HepG2 (cell line): ENCODE measurements at regions not wholly inside any gene's neighbourhood (a gene's known extent, or its start where the extent isn't known, plus 50 kb on each side); places are given as distances from the start of the nearest gene placed in this dataset.

Experiments
- ATAC-seq: fragments of 200-7000 bp; cut with Tn5 transposase; 3 replicates; pipeline ENCODE4 v1.9.1; 2020; ENCODE audit warnings: mild to moderate bottlenecking, moderate library complexity
- BruUV-seq: library from RNA; stranded (reverse); fragments of 400-500 nt; replicated peaks from 2 replicates; lab custom pipeline; 2021; lab: Mats Ljungman, UMichigan
- CTCF ChIA-PET: fragments of 300-600 bp; formaldehyde crosslinking; extraction: SDS; loops from one replicate; lab custom pipeline; 2021; ENCODE audit warnings: low total read pairs, inconsistent platforms, low intra/inter-chr PET ratio; lab: Yijun Ruan, JAX
- POLR2A ChIA-PET: fragments of 350-600 bp; sonication (Branson Sonifier 250); formaldehyde crosslinking; loops from one replicate; lab custom pipeline; 2020; ENCODE audit warnings: antibody characterized with exemption, inconsistent platforms; lab: Yijun Ruan, JAX
- DNase-seq: peaks from one replicate; pipeline ENCODE4 v3.0.0-alpha.2; 2015; ENCODE audit warnings: low spot score
- FAIRE-seq: peaks from 3 replicates; lab custom pipeline; 2011; peaks lifted over from hg19 to GRCh38; lab: Jason Lieb, UNC
- H2AFZ ChIP-seq: one replicate; pipeline ENCODE4 v1.6.1; 2011; ENCODE audit warnings: low read length, inconsistent platforms
- H3K27ac ChIP-seq: fragments of 300-600 bp; 3 replicates; pipeline ENCODE4 v1.8.0; 2011; ENCODE audit warnings: mixed run types, mild to moderate bottlenecking, mixed read lengths, low read length, inconsistent platforms; ENCODE audit not compliant: insufficient read depth; ENCODE audit errors: extremely low read length
- H3K27me3 ChIP-seq, 2 experiments: fragments of 200-600 bp in 1 of 2; 2 replicates in 1 of 2; 3 replicates in 1 of 2; pipeline versions ENCODE4 v1.6.0 to v1.8.0; 2011; ENCODE audit warnings: low read length in 2 of 2, mild to moderate bottlenecking in 2 of 2, moderate library complexity in 2 of 2, inconsistent platforms in 1 of 2; ENCODE audit not compliant: insufficient read depth in 2 of 2, control insufficient read depth in 1 of 2
- H3K36me3 ChIP-seq, 2 experiments: fragments of 200-600 bp in 1 of 2; replicated peaks in 1 of 2; 2 replicates in 1 of 2; 3 replicates in 1 of 2; pipeline versions ENCODE4 v1.5.1 to v1.8.0; 2011; ENCODE audit warnings: low read length in 2 of 2, inconsistent platforms in 1 of 2; ENCODE audit not compliant: insufficient read depth in 2 of 2, control insufficient read depth in 1 of 2
- H3K4me1 ChIP-seq: 2 replicates; pipeline ENCODE4 v1.5.1; 2012; ENCODE audit warnings: low read length, inconsistent platforms; ENCODE audit not compliant: insufficient read depth
- H3K4me2 ChIP-seq: 2 replicates; pipeline ENCODE4 v1.6.0; 2011; ENCODE audit warnings: low read depth, low read length, inconsistent platforms
- H3K4me3 ChIP-seq, 3 experiments: fragments of 200-600 bp in 1 of 3; sonication (generic), shearing (Covaris generic) in 1 of 3; replicated peaks in 1 of 3; 2 replicates each; pipeline ENCODE4 v1.5.1; 2011 to 2016; ENCODE audit warnings: low read length in 3 of 3, inconsistent platforms in 2 of 3, low read depth in 2 of 3, mild to moderate bottlenecking in 2 of 3, control low read depth in 1 of 3, mixed read lengths in 1 of 3; ENCODE audit not compliant: insufficient read depth in 1 of 3
- H3K79me2 ChIP-seq: one replicate; pipeline ENCODE4 v1.6.1; 2011; ENCODE audit warnings: low read length, inconsistent platforms; ENCODE audit not compliant: insufficient read depth
- H3K9ac ChIP-seq: 2 replicates; pipeline ENCODE4 v1.6.0; 2011; ENCODE audit warnings: mild to moderate bottlenecking, low read depth, low read length, inconsistent platforms; ENCODE audit not compliant: insufficient read depth
- H3K9me3 ChIP-seq: 2 replicates; pipeline ENCODE4 v1.5.1; 2012; ENCODE audit warnings: mild to moderate bottlenecking, low read length
- H4K20me1 ChIP-seq: 2 replicates; pipeline ENCODE4 v1.6.0; 2011; ENCODE audit warnings: inconsistent platforms, mild to moderate bottlenecking, low read length, moderate library complexity; ENCODE audit not compliant: insufficient read depth
- CSRNP2 ChIP-seq: sonication (generic); formaldehyde crosslinking; conservative IDR thresholded peaks from 2 replicates; pipeline ENCODE4 v1.8.0; 2022; ENCODE audit warnings: low read depth, missing genetic modification reagents
- ETV6 ChIP-seq: sonication (generic); formaldehyde crosslinking; conservative IDR thresholded peaks from 2 replicates; pipeline ENCODE4 v1.4.0; 2020; ENCODE audit warnings: missing genetic modification reagents
- EZH2 ChIP-seq: conservative IDR thresholded peaks from 2 replicates; pipeline ENCODE4 v1.6.1; 2012; ENCODE audit warnings: mild to moderate bottlenecking, low read depth, low read length, moderate library complexity
- HCFC1 ChIP-seq: fragments of 150-350 bp; IDR thresholded peaks from 2 replicates; pipeline ENCODE4 v1.6.1; 2014; ENCODE audit warnings: low read depth, low read length
- MTERF4 ChIP-seq: sonication (generic); formaldehyde crosslinking; IDR thresholded peaks from 2 replicates; pipeline ENCODE4 v1.8.0; 2023; ENCODE audit warnings: mild to moderate bottlenecking, missing genetic modification reagents
- MTF2 ChIP-seq: sonication (generic); formaldehyde crosslinking; IDR thresholded peaks from 2 replicates; pipeline ENCODE4 v1.5.0; 2020; ENCODE audit warnings: missing genetic modification reagents, borderline replicate concordance
- MYC ChIP-seq: sonication (generic); formaldehyde crosslinking; IDR thresholded peaks from 2 replicates; pipeline ENCODE4 v1.9.0; 2021; ENCODE audit warnings: missing genetic modification reagents, borderline replicate concordance
- POGZ ChIP-seq: sonication (generic); formaldehyde crosslinking; IDR thresholded peaks from 2 replicates; pipeline ENCODE4 v1.4.0; 2020; ENCODE audit warnings: mild to moderate bottlenecking, missing genetic modification reagents
- SMAD1 ChIP-seq: sonication (generic); formaldehyde crosslinking; IDR thresholded peaks from 2 replicates; pipeline ENCODE4 v1.4.0; 2020; ENCODE audit warnings: missing genetic modification reagents, low read depth, mild to moderate bottlenecking, borderline replicate concordance
- THAP11 ChIP-seq: IDR thresholded peaks from 2 replicates; pipeline ENCODE4 v1.6.1; 2016; ENCODE audit warnings: missing biosample characterization, missing genetic modification reagents
- ZNF501 ChIP-seq: sonication (generic); formaldehyde crosslinking; IDR thresholded peaks from 2 replicates; pipeline ENCODE4 v1.5.1; 2020; ENCODE audit warnings: mild to moderate bottlenecking, moderate library complexity, missing genetic modification reagents
- ZNF574 ChIP-seq: sonication (generic); formaldehyde crosslinking; IDR thresholded peaks from 2 replicates; pipeline ENCODE4 v1.4.0; 2020; ENCODE audit warnings: missing genetic modification reagents
- ZNF598 ChIP-seq: sonication (generic); formaldehyde crosslinking; IDR thresholded peaks from 2 replicates; pipeline ENCODE4 v1.5.1; 2020; ENCODE audit warnings: mild to moderate bottlenecking, missing genetic modification reagents, borderline replicate concordance
- ZNF737 ChIP-seq: sonication (generic); formaldehyde crosslinking; IDR thresholded peaks from 2 replicates; pipeline ENCODE4 v1.5.0; 2020; ENCODE audit warnings: missing genetic modification reagents, mild to moderate bottlenecking, borderline replicate concordance
- WGBS: methylation state at CpG from one replicate; pipeline ENCODE4 v1.1.6; 2017; ENCODE audit warnings: low lambda C conversion rate; 5-methylcytosine and 5-hydroxymethylcytosine counted together
- in situ Hi-C: cut with HindIII; loops from 2 replicates; pipeline ENCODE4 v1.10.0; 2017; ENCODE audit warnings: low pct_unique_long_range_greater_than_20kb; ENCODE audit not compliant: extremely low pct_ligation_motif_present
- intact Hi-C: fragments of 100-400 bp; cut with micrococcal nuclease; formaldehyde crosslinking; loops from one replicate; pipeline ENCODE4 v1.10.0; 2022; ENCODE audit not compliant: unreplicated experiment

GRCh38 chr3:70564552-70564951, 252.1 kb upstream of the MDFIC2 start (continued):
- TF ChIP-seq CSRNP2 (no peak), POGZ (CRISPR knock-in tag) (no peak), ZNF574 (CRISPR knock-in tag) (no peak), ZNF598 (CRISPR knock-in tag) (no peak), HCFC1 (no peak), MTF2 (CRISPR knock-in tag) (no peak)

GRCh38 chr3:70561796-70562195, 249.4 kb upstream of the MDFIC2 start:
- H3K27me3 ChIP-seq: no peaks in the 10 kb centered on the region
- no TSS peak for BruUV-seq
- intact Hi-C loops: no loop called here
- no peak overlapping the region for H3K4me2 ChIP-seq
- no peaks in the 10 kb centered on the region for H3K36me3 ChIP-seq
- no peak for TF ChIP-seq EZH2
- TF ChIP-seq ZNF501: no peak
- no peak for TF ChIP-seq MTERF4 (CRISPR knock-in tag)
- no peak for TF ChIP-seq SMAD1 (CRISPR knock-in tag)
- TF ChIP-seq MYC: no peak
- TF ChIP-seq THAP11 (CRISPR knock-in tag): no peak
- no peak for TF ChIP-seq ETV6 (CRISPR knock-in tag)
- no peak for TF ChIP-seq ZNF737 (CRISPR knock-in tag)
- H3K9ac ChIP-seq: no peak overlapping the region
- FAIRE-seq: no peak
- no peak overlapping the region for H3K4me3 ChIP-seq
- ChIA-PET CTCF (no interaction called here), POLR2A (no interaction called here)
- no peak for ATAC-seq
- no peaks in the 10 kb centered on the region for H3K4me1 ChIP-seq
- H3K27ac ChIP-seq: no peak overlapping the region
- no peak overlapping the region for H2AFZ ChIP-seq
- H3K9me3 ChIP-seq: no peaks in the 10 kb centered on the region
- in situ Hi-C loops: no loop called here
- DNase-seq: no peak
- no peaks in the 10 kb centered on the region for H3K79me2 ChIP-seq
- no peaks in the 10 kb centered on the region for H4K20me1 ChIP-seq
- whole genome bisulfite sequencing: 3% methylated on average over 3 of the region's 3 CpGs
